Vagina (tissue), 2 donors: ENCODE measurements at regions not wholly inside any gene's neighbourhood (a gene's known extent, or its start where the extent isn't known, plus 50 kb on each side); places are given as distances from the start of the nearest gene placed in this dataset.

ENCODE experiments used
- CTCF ChIP-seq, 3 experiments: fragments of 450-650 bp in 2 of 3; fragments of 200-600 bp in 1 of 3; sonication (generic) in 1 of 3; IDR thresholded peaks; one replicate each; pipeline ENCODE4 v1.5.1; 2017 to 2019; ENCODE audit warnings: antibody characterized with exemption in 3 of 3, mild to moderate bottlenecking in 2 of 3, moderate library complexity in 2 of 3
- POLR2A ChIP-seq, 2 donors: fragments of 450-650 bp; IDR thresholded peaks; one replicate each; pipeline ENCODE4 v1.6.1; 2017; ENCODE audit warnings: antibody characterized with exemption in 2 of 2, mild to moderate bottlenecking in 2 of 2, moderate library complexity in 2 of 2

- TF ChIP-seq CTCF (IDR thresholded peaks at IDR 0.05) (no peak), POLR2A (IDR thresholded peaks at IDR 0.05) (no peak)
Measured at GRCh38 chr2:149679286-149679685, 91.7 kb upstream of the MMADHC start.
